IMR-90 (cell line): ENCODE measurements at regions not wholly inside any gene's neighbourhood (a gene's known extent, or its start where the extent isn't known, plus 50 kb on each side); places are given as distances from the start of the nearest gene placed in this dataset.
"Not testable (repeated sequence)": the region's sequence is repeated elsewhere in the genome, so short reads cannot be mapped to it uniquely, and the experiment has no call there.

Experiments
- ATAC-seq: fragments of 200-7000 bp; cut with Tn5 transposase; 2 replicates; pipeline ENCODE4 v1.9.1; 2020; ENCODE audit warnings: low read depth, mild to moderate bottlenecking, moderate library complexity
- BruUV-seq: library from RNA; stranded (reverse); fragments of 400-500 nt; replicated peaks from 2 replicates; lab custom pipeline; 2021; lab: Mats Ljungman, UMichigan
- CTCF ChIA-PET: fragments of 300-600 bp; formaldehyde crosslinking; extraction: SDS; loops from one replicate; lab custom pipeline; 2021; ENCODE audit warnings: antibody characterized with exemption; lab: Yijun Ruan, JAX
- POLR2A ChIA-PET: fragments of 300-600 bp; sonication (Branson Sonifier 250); formaldehyde crosslinking; loops from one replicate; lab custom pipeline; 2022; ENCODE audit warnings: antibody characterized with exemption; ENCODE audit not compliant: unreplicated experiment; lab: Charles Lee
- DNase-seq: peaks from one replicate; pipeline ENCODE4 v3.0.0; 2013
- H2AFZ ChIP-seq: replicated peaks from 2 replicates; pipeline ENCODE3; 2013; ENCODE audit warnings: low read length, mild to moderate bottlenecking; ENCODE audit not compliant: poor library complexity
- H2AK5ac ChIP-seq: 2 replicates; pipeline ENCODE4 v1.6.1; 2013; ENCODE audit warnings: low read depth, low read length, inconsistent platforms
- H2AK9ac ChIP-seq: replicated peaks from 2 replicates; pipeline ENCODE3; 2013; ENCODE audit warnings: mild to moderate bottlenecking, low read depth, low read length, moderate library complexity; ENCODE audit not compliant: poor library complexity
- H2BK120ac ChIP-seq: 2 replicates; pipeline ENCODE4 v1.6.1; 2013; ENCODE audit warnings: low read depth, low read length, inconsistent platforms
- H2BK15ac ChIP-seq: 3 replicates; pipeline ENCODE4 v1.6.1; 2013; ENCODE audit warnings: low read depth, low read length, inconsistent platforms
- H2BK20ac ChIP-seq: 2 replicates; pipeline ENCODE4 v1.6.1; 2013; ENCODE audit warnings: low read depth, mild to moderate bottlenecking, inconsistent platforms, low read length, moderate library complexity
- H2BK5ac ChIP-seq: 2 replicates; pipeline ENCODE4 v1.6.1; 2013; ENCODE audit warnings: mild to moderate bottlenecking, low read depth, low read length, inconsistent platforms; ENCODE audit not compliant: poor library complexity, severe bottlenecking
- H3K14ac ChIP-seq: replicated peaks from 2 replicates; pipeline ENCODE4 v1.6.1; 2013; ENCODE audit warnings: low read depth, low read length, inconsistent platforms
- H3K18ac ChIP-seq: 2 replicates; pipeline ENCODE4 v1.6.1; 2013; ENCODE audit warnings: low read depth, low read length, control low read depth
- H3K23ac ChIP-seq: 2 replicates; pipeline ENCODE4 v1.6.1; 2013; ENCODE audit warnings: low read depth, low read length, inconsistent platforms
- H3K27ac ChIP-seq: 2 replicates; pipeline ENCODE4 v1.5.1; 2013; ENCODE audit warnings: mild to moderate bottlenecking, control low read depth, low read length; ENCODE audit not compliant: insufficient read depth
- H3K27me3 ChIP-seq: 2 replicates; pipeline ENCODE4 v1.6.1; 2013; ENCODE audit warnings: low read length; ENCODE audit not compliant: control insufficient read depth, insufficient read depth
- H3K36me3 ChIP-seq: 2 replicates; pipeline ENCODE4 v1.6.1; 2013; ENCODE audit warnings: low read length, mixed read lengths; ENCODE audit not compliant: control insufficient read depth, insufficient read depth
- H3K4ac ChIP-seq: 2 replicates; pipeline ENCODE4 v1.6.1; 2013; ENCODE audit warnings: low read depth, low read length, inconsistent platforms
- H3K4me1 ChIP-seq: 2 replicates; pipeline ENCODE4 v1.6.1; 2013; ENCODE audit warnings: low read length, mixed read lengths; ENCODE audit not compliant: control insufficient read depth, insufficient read depth
- H3K4me2 ChIP-seq: 2 replicates; pipeline ENCODE4 v1.6.1; 2013; ENCODE audit warnings: low read depth, mild to moderate bottlenecking, control low read depth, low read length, moderate library complexity
- H3K4me3 ChIP-seq: 2 replicates; pipeline ENCODE4 v1.5.1; 2013; ENCODE audit warnings: low read depth, mild to moderate bottlenecking, control low read depth, low read length, moderate library complexity; ENCODE audit not compliant: insufficient read depth
- H3K56ac ChIP-seq: 2 replicates; pipeline ENCODE4 v1.6.1; 2013; ENCODE audit warnings: low read length, inconsistent platforms; ENCODE audit not compliant: insufficient read depth; ENCODE audit errors: extremely low read depth
- H3K79me1 ChIP-seq, 2 experiments: 2 replicates each; pipeline ENCODE4 v1.6.1; 2013; ENCODE audit warnings: low read length in 2 of 2, inconsistent platforms in 1 of 2, low read depth in 1 of 2
- H3K9ac ChIP-seq: 2 replicates; pipeline ENCODE4 v1.6.1; 2013; ENCODE audit warnings: low read depth, low read length, control low read depth
- H3K9me1 ChIP-seq: 2 replicates; pipeline ENCODE4 v1.6.1; 2013; ENCODE audit warnings: low read length, inconsistent platforms; ENCODE audit not compliant: insufficient read depth
- H3K9me3 ChIP-seq: 2 replicates; pipeline ENCODE4 v1.6.1; 2013; ENCODE audit warnings: low read length; ENCODE audit not compliant: control insufficient read depth, insufficient read depth
- H4K20me1 ChIP-seq: 2 replicates; pipeline ENCODE4 v1.6.1; 2013; ENCODE audit warnings: low read length, inconsistent platforms; ENCODE audit not compliant: insufficient read depth
- H4K5ac ChIP-seq: 2 replicates; pipeline ENCODE4 v1.6.1; 2013; ENCODE audit warnings: mild to moderate bottlenecking, low read depth, low read length, control low read depth
- H4K8ac ChIP-seq, 2 experiments: 2 replicates each; pipeline ENCODE4 v1.6.1; 2013; ENCODE audit warnings: low read depth in 2 of 2, low read length in 2 of 2, control low read depth in 1 of 2, inconsistent platforms in 1 of 2
- H4K91ac ChIP-seq: 2 replicates; pipeline ENCODE4 v1.6.1; 2013; ENCODE audit warnings: low read depth, low read length, inconsistent platforms; ENCODE audit not compliant: insufficient read depth
- WGBS, 2 experiments: methylation state at CpG; one replicate each; pipeline versions ENCODE4 v1.1.5 to v1.1.7; 2013; ENCODE audit warnings: missing lambda C conversion rate in 2 of 2; ENCODE audit not compliant: insufficient read length in 1 of 2; ENCODE audit errors: extremely low coverage in 2 of 2; 5-methylcytosine and 5-hydroxymethylcytosine counted together
- dilution Hi-C: fragments of 300-500 bp; cut with HindIII; formaldehyde crosslinking; loops from one replicate; pipeline ENCODE4 v1.14.3; 2018; ENCODE audit warnings: low sequenced_read_pairs; ENCODE audit not compliant: unreplicated experiment
- in situ Hi-C: fragments of 300-500 bp; cut with MboI; formaldehyde crosslinking; loops from 3 replicates; pipeline ENCODE4 v1.14.3; 2019; ENCODE audit warnings: low sequenced_read_pairs, inconsistent platforms, mixed read lengths
- intact Hi-C: fragments of 100-400 bp; cut with micrococcal nuclease; formaldehyde crosslinking; loops from 2 replicates; pipeline ENCODE4 v1.10.0; 2022

- in situ Hi-C loops, H2AK5ac ChIP-seq, H4K8ac ChIP-seq, H3K18ac ChIP-seq, BruUV-seq, H2AFZ ChIP-seq, H3K9me1 ChIP-seq, H3K4me3 ChIP-seq, H3K56ac ChIP-seq, H2BK20ac ChIP-seq, POLR2A ChIA-PET, H3K27ac ChIP-seq, H4K91ac ChIP-seq, H3K4me1 ChIP-seq, H3K79me1 ChIP-seq, H3K4ac ChIP-seq, H3K9ac ChIP-seq, H3K27me3 ChIP-seq, H3K14ac ChIP-seq, H2AK9ac ChIP-seq, H4K5ac ChIP-seq, DNase-seq, ATAC-seq, H3K36me3 ChIP-seq, CTCF ChIA-PET, dilution Hi-C loops, H2BK120ac ChIP-seq, H2BK5ac ChIP-seq, H3K23ac ChIP-seq, H2BK15ac ChIP-seq, H3K4me2 ChIP-seq, H4K20me1 ChIP-seq, intact Hi-C loops: not testable (repeated sequence)
- peaks cover 30% of the 10 kb centered on the region for H3K9me3 ChIP-seq
- no CpG with 5 or more reads among the region's 5 CpGs for WGBS, 2 experiments
These were observed 194.5 kb downstream of the C1orf94 start for GRCh38 chr1:34371179-34371578.
